ENCODE measurements at regions not wholly inside any gene's neighbourhood (a gene's known extent, or its start where the extent isn't known, plus 50 kb on each side); places are given as distances from the start of the nearest gene placed in this dataset.

DNA sequence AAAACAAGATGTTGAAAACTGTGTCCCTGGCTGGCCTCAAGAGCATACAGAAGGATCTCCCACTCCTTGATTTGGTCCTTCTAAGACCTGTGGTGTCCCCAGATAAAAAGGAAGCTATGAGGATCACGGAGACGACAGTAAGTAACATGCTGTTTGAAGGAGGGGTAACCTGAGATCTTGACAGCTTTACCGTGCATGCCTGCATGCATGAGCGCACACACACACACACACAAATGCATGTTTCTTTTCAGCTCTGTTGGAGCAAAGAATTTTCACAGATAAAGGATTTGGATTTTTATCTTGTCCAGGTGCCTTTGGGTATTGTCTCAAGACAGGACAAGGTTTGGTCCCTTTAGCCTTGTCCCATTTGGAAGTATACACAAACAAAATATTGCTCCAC, 411.6 kb upstream of the CCDC196 start:
- DNase-seq, result no peak

DNA sequence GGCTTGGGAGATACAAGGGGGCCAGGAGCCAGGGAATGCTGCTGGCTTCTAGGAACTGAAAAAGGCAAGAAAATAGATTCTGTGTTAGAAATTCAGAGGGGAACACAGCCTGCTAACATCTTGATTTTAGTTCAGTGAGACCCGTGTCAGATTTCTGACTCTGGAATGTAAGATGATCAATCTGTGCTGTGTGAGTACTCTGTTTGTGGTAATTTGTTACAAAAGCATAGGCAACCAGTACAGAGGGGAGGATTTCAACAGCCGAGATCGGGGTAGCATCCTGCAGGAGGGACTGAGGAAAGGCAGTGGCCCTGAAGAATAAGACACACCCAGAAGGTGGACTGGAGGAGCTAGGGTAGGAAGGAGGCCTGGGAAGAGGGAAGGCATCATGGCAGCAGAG, 410.0 kb upstream of the CCDC196 start:
- no peak for DNase-seq

DNA sequence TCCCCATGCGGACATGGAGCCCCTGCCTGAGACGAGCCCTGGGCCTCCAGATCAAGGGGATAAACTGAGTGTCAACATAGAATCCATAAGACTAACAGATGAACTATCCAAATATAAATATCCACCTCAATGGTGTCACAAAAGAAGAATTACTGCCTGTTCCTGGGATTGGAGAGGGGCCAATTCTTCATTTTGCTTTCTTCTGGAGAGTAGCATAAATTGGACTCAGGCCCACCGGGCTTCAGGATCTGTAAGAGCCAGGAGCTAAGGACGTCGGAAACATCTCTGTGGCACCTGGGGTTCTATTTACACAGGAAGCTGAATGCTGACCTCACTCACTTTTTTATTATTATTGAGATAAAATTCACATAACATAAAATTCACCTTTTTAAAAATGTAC, 408.2 kb upstream of the CCDC196 start:
- DNase-seq, result no peak

DNA sequence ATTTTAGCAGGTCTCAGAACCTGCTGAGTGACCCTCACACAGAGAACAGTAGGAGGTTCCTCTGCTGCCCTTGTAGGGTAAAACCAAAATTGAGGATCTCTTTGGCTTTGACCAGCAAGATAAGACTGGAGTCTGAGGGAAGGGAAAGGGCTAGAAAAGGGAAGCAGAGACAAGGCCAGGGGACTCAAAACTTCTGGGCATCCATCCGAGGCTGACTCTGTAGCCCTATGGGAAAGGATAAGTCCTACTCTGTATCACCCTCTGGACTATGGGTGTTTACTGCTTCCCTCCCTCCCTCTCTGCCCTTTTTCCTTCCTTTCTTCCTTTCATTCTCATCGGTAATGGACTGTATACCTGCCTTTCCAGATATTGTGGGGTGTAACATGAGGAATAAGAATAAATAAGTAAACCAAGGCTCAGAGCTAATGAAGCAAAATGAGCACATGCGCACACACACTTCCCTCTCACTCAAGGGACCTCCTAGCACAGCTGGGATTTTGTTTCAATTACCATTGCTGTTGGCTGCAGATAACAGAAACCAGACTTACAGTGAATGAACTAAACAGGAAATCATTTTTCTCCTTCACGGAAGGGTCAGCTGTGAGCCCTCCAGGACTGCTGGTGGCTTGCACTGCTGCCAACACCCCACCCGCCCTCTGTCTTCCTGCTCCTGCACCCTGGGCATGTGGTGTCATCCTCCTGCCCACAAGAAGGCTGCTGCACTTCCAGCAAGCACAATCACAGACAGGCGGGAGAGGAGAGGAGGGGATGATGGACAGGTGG, 404.4 kb upstream of the CCDC196 start:
- DNase-seq, result no peak

GRCh38 chr14:66085224-66085623, 400.9 kb upstream of the CCDC196 start:
- DNase-seq, result no peak

DNA sequence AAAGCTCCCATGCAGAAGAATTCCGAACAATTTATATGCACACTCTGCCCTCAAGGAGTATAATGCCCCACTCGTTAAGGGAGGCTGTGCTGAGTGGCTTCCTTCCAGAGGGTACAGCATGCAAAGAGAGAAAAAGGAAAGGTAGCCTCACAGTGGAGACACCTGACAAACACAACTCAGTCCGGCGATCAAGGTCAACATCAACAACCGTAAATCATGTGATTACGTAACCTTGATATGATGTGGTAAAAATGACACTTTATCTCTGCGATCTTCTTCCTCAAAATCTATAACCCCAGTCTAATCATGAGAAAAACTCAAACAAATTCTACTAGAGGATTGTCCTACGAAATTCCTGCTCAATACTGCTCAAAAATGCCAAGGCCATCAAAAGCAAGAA, 400.5 kb upstream of the CCDC196 start:
- DNase-seq, result no peak

DNA sequence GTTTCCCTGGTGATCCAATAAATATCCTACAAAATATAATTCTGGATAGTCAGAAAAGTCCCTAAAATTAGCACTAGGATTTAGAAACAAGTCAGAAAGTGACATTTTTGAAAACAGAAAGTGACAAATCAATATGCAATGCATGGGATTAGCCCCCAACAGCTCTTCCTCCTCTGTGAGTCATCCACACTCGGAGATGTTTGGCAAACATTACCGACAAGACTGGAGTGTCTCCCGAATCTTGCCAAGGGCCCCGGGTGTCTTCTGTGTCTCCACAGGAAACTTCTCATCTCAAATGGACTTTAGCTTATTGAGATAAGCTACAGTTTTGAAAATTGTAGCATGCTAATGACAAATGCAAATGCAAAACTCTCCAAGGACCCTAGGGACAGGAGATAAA, 398.9 kb upstream of the CCDC196 start:
- DNase-seq, result no peak

- no peak for DNase-seq
These were observed 397.5 kb upstream of the CCDC196 start for GRCh38 chr14:66088656-66089055.

- DNase-seq, result no peak
These were observed 394.0 kb upstream of the CCDC196 start for GRCh38 chr14:66092206-66092605.

GRCh38 chr14:66092748-66093147, 393.4 kb upstream of the CCDC196 start:
- no peak for DNase-seq

DNA sequence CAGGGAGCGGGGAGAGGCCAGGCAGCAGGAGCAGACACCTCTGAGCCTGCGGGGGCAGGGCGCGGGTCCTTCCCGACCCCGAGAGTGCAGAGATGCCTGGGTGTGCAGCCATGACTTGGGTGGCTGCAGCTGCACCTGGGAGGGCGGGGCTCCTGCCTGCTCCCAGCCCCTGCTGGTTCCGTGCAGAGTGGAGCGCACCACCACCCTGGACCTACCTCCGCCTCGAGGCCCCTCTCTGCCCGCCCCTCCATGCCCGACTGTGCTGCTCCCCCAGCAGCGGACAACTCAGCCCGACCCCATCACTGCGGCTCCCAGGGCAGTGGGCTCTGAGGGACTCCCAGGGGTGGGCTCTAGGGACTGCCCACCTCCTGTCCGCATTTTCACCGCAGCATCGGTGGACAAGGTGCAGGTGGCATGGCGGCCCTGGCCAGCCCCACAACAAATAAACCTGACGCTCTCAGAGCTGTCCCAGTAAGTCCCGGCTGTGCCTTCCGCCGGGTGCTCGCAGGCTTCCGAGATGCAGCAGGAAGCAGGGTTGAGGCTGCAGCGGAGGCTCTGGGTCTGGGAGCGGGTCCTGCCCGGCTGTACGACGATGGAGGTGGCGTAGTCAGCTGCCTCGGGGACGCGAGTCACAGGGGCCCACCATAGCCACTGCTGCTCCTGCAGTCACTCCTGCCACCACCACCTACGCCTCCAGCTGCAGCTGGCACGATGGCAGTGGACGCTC, 392.0 kb upstream of the CCDC196 start:
- DNase-seq, result no peak

- no peak for DNase-seq
These were observed 386.7 kb upstream of the CCDC196 start for GRCh38 chr14:66099451-66099850.

- DNase-seq, result no peak
These were observed 386.2 kb upstream of the CCDC196 start for GRCh38 chr14:66099931-66100330.

GRCh38 chr14:66101662-66102061, 384.5 kb upstream of the CCDC196 start:
- no peak for DNase-seq

DNA sequence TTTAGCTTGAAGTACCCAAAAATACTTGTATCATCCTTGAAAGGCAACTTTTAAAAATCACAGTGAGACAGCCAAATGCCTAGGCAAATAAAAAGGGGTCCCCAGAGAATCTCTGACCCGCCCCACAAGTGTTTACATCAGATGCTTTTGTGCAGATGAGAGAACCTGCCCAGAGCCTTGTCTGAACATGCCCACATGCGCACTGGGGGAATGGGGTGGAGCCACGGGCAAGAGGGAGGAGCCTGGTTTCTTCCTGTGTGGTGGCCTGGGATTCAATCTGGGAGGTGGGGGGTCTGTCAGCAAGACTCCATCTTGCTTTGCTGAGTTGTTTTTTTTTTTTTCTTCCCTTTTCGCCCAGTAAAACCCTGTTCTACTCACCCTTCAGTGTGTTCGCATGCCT, 381.7 kb upstream of the CCDC196 start:
- DNase-seq, result no peak

GRCh38 chr14:66105815-66106214, 380.4 kb upstream of the CCDC196 start:
- no peak for DNase-seq

- no peak for DNase-seq
These were observed 376.7 kb upstream of the CCDC196 start for GRCh38 chr14:66109426-66109825.

DNA sequence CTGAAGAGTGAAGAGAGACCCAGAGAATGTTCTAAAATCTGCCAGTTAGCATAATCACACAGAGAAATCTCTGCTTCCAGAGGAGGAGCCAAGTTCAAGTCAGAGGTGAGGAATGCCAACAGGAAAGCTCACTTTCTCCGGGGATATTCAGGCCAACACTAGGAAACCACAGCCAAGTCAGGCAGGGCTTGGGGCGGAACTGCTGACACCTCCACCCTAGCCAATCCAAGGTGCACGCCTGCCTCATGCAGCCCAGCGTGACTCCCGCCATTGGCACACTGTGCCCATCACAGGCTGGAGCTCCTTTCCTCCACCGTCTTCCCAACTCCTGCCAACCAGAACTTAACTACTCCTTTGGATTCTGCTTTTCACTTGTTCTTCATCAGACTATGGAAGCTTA, 374.3 kb upstream of the CCDC196 start:
- DNase-seq, result no peak

- DNase-seq, result no peak
These were observed 372.1 kb upstream of the CCDC196 start for GRCh38 chr14:66114071-66114470.

GRCh38 chr14:66115740-66116502, 370.2 kb upstream of the CCDC196 start:
- DNase-seq, result no peak

DNA sequence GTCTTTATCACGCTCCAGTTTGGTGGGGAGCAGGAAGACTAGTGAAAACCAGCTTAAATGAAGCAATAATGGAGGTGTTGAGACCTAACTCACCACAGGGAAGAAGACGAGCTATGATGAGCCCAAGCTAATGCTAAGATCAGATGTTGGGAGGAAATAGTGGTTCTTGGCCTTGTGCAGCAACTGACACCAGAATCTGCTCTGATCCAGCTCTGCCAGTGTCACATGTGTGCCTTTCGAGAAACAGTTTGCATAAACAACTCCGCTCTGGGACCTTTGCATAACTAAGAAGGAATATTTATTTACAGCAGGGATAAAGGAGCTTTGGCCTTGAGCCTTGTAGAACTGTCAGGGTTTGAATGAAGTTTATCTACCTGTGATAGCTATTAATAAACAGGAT, 369.4 kb upstream of the CCDC196 start:
- no peak for DNase-seq

DNA sequence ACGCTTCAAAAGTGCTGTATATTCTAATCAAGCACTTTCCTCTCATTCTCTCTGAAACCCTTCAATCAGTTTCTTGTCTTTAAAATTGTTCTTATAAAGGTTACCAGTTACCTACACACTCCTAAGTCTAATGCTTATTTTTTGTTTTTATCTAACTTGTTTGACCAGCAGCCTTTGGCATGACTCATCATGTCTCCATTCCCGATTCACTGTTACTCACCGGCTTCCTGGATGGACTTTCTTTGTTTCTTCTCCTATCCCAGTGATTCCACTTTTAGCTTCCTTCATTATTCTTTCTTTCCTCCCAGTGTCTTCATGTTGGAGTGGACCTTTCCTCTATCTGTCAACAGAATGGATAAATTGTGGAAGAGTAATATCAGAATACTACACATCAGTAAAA, 368.6 kb upstream of the CCDC196 start:
- no peak for DNase-seq

DNA sequence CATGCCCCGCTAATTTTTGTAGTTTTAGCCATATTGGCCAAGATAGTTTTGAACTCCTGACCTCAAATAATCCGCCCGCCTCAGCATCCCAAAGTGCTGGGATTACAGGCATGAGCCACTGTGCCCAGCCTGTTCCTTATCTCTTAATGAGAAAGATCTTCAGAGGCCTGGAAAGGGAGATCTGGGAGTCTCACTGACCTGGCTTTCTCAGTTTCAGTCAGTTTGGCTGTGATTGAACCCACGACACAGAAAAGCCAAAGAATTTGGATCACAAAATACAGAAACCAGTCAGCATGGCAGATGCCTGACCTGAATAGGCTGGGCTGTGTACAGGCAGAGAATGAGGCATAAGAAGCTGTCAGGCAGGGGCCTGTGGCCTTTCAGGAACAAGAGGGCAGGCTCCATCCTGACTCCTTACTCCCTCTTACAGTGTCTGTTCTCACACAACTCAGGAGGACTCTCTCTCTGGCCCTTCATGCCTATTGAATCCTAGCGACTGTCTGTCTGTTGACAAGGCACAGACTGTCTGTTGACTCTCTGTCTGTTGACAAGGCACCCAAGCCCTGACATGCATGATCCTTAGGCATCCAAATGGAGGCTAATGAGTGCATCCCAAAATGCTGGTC, 366.5 kb upstream of the CCDC196 start:
- DNase-seq, result no peak
